Right lobe of liver (tissue), 4 donors: ENCODE measurements at regions not wholly inside any gene's neighbourhood (a gene's known extent, or its start where the extent isn't known, plus 50 kb on each side); places are given as distances from the start of the nearest gene placed in this dataset.

Experiments
- CTCF ChIP-seq, 4 donors: fragments of 200-600 bp in 3 of 4; fragments of 450-650 bp in 1 of 4; IDR thresholded peaks; one replicate each; pipeline versions ENCODE4 v1.5.1 to v1.8.0; 2016 to 2022; ENCODE audit warnings: antibody characterized with exemption in 4 of 4, mild to moderate bottlenecking in 2 of 4
- POLR2A ChIP-seq: fragments of 450-650 bp; IDR thresholded peaks from one replicate; pipeline ENCODE4 v1.6.1; 2017; ENCODE audit warnings: antibody characterized with exemption, mild to moderate bottlenecking
- donor health status: DM: no; HTN: no; CAD: no.
- donor health status: DM: no; HTN: no; CAD: no.
- donor health status: DM: no; HTN: yes; CAD: no.

GRCh38 chr5:125311743-125312142 lies 565.3 kb upstream of the ZNF608 start:
- TF ChIP-seq CTCF (IDR thresholded peaks at IDR 0.05) (no peak), POLR2A (no peak)
